GF-D8 (cell line): ENCODE measurements at regions not wholly inside any gene's neighbourhood (a gene's known extent, or its start where the extent isn't known, plus 50 kb on each side); places are given as distances from the start of the nearest gene placed in this dataset.

ENCODE experiments used
- DNase-seq: peaks from one replicate; lab custom pipeline; 2025; lab: John Stamatoyannopoulos, UW

GRCh38 chr12:132393245-132393795, 63.9 kb upstream of the GALNT9 start:
- no peak for DNase-seq

DNA sequence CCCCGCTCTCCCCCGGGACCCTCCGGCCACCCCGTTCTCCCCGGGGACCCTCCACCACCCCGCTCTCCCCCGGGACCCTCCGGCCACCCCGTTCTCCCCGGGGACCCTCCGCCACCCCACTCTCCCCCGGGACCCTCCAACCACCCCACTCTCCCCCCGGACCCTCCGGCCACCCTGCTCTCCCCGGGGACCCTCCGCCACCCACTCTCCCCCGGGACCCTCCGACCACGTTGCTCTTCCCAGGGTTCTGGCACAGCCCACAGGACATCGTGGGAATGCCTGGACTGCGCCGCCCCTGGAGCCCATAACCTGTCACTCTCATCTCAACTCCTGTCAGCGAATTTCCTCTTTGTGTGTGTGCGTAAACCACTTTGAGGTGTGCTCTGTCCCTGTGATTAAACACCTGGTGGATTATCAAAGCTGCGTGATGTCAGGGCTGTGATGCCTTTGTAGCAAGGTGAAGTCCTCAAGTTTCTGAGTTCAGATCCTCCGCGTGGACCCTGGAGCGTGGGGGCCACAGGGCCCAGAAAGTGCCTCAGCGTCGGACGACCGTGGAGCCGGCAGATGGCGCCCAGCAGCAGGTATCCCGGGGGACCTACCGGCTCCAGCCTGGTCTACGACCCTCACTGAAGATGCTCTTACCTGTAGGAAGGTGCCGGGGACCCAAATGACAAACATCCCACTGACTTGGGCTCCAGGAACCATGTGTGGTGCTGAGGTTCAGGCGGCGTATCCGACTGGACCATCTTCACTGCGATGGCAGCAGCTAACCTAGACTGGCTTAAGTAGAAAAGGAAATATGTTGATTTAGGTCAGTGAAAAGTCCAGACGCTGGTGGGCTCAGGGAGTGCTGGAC, 63.2 kb upstream of the GALNT9 start:
- DNase-seq = no peak

DNA sequence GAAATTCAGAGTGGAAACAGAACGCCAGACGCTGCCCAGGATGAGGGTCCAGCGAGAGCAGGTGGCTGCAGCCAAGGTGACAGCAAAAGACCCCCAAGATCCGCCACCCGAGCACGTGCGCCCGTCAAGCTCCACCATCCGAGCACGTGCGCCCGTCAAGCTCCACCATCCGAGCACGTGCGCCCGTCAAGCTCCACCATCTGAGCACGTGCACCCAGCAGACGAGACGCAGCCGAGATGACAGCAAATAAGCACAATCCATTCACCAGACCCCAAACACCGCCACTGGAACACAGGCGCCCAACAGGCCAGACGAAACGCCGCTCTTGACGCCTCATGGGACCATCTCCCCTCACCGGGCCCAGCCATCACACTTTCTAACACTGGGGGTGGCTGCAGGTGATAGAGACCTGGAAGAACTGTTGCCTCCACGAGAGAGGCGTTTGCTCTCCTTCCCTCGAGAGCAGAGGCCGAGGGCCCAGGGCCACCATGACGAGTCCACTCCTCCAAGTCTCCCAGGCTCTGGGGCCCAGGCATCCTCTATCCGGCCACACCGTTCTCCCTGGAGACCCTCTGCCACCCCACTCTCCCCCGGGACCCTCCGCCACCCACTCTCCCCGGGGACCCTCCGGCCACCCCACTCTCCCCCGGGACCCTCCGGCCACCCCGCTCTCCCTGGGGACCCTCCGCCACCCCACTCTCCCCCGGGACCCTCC, 62.1 kb upstream of the GALNT9 start:
- no peak for DNase-seq

DNA sequence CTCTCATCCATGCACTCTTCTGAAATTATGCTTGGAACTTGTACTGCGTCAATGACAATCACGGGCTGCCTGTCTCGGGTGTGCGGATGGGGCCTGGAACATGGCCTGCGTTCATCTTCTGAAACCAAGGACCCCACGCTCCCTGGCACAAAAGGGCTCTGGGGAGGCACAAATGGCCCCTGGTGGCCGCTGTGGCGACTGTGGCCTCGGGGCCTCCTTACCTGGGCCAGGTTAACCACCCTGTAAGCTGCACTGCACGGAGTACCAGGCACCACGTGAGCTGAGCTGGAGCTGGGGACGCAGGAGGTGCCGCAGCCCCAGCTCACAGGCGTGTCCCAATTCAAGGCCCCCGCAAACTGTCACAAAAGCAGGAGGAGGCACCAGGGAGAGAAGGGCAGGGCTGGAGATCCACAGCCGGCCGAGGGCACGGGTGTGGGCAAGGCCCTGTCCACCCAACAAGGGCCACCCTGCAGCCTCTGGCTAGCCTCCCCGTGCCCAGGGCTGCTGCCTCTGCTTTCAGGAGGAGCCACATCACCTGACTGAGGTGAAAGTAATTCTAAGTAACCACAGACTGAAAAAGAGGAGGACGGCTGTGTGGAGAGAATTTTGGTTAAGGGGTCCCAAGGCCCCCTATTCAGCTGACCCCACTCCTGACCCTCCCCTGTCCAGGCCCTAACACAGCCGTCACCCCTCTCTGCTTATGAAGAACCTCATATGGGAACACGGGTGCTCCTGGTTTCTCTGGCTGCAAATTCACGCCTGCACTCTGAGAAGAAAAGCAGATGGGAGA, 61.1 kb upstream of the GALNT9 start:
- no peak for DNase-seq

GRCh38 chr12:132389526-132390286, 60.3 kb upstream of the GALNT9 start:
- DNase-seq = no peak

- no peak for DNase-seq
Measured at GRCh38 chr12:132389026-132389425, 59.6 kb upstream of the GALNT9 start.

- DNase-seq = no peak
Measured at GRCh38 chr12:132388379-132389015, 59.1 kb upstream of the GALNT9 start.

DNA sequence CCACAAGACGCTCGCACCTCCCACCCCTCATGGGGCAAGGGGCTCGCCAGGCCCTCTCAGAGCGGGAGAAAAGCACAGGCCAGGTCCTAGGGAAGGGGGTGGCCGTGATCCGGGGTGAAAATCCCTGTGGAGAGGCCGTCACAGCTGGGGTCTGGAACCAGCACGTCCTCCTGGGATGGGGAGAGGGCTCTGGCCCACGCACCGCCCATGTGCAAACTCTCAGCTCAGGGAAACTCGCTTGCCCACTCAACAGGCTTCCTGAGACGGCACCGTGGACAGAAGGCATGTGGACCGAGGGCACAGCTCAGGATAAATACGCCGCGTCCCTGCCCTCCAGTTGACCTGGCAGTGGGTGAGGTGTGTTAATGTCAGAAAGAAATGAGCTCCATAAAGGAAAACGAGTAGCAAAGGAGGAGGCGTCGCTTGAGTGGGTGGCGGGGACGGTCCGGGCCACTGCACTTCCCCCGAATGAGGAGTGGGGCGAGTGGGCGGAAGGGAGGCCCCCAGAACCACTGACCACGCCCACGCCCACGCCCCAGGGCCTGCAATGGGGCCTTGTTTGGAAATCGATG, 57.6 kb upstream of the GALNT9 start:
- no peak for DNase-seq

DNA sequence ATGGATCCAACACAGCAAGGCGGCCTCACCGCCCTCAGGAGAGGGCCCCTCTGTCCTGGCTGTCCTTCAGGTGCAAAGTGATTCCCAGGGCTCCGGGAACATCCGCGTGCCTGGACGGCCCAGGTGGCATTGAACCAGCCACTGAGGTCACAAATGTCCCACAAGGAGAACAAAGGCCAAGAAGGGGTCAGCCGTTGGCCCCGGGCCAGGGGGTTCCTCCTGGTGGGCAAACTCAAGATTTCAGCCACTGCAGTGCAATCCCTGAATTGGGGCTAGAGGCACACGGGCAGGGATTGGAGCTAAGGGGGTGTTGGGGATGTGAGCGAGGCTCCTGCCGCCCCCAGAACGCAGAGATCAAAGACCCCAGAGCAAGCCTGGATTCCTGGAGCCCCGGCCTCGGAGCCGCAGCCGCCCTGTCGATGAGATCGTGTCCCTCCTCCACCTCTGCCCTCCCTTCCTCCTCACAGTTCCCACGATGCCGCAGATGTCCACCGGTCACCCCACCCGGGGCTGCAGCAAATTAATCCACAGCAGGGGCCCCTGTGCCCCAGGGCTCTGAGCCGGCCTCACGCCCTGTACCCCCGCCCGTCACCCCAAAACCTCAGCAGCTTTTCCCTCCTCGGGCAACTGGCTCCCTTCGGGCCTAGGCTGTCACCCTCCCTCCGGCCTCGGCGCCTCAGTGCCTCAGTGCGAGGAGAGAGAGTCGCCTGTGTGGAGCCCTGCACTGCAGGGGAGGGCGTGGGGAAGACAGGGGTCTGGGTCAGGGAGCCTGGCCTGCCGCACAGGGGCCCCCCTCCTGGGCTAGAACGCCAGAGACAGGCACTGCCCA, 56.7 kb upstream of the GALNT9 start:
- DNase-seq = no peak

DNA sequence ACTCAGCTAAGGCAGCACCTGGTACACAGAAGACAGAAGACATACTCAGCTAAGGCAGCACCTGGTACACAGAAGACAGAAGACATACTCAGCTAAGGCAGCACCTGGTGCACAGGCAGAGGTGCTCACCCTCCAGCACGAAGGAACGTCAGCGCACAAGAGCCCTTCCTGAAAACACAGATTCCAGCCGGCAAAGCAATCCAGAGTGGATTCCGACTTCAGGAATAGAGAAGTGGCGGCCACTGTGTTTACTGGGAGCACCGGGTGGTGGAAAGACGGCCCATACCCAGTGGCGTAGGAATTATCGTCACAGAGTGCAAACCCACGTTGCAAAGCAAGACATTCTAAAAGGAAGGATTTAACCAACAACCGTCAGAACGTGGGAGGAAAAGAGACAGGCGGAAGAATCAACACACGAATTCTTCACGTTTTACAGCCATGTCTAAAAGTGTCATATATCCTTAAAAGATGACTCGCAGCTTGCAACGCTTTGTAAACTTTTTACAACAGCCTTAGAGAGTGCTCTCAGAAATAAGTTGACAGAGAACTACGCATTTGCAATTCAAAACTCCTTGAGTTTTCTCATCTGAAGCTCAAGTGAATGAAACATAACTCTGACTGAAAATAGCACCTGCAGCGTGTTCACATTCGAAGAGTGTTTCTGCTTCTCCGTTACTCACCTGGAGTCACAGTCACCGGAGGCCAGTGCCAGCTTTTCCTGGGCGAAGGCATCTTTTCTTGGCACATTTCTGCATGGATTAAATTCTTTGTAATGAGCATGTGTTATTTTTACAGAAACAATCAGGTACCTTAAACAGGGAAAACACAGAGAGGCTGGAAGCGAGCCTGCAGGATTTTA, 55.8 kb upstream of the GALNT9 start:
- DNase-seq = no peak

DNA sequence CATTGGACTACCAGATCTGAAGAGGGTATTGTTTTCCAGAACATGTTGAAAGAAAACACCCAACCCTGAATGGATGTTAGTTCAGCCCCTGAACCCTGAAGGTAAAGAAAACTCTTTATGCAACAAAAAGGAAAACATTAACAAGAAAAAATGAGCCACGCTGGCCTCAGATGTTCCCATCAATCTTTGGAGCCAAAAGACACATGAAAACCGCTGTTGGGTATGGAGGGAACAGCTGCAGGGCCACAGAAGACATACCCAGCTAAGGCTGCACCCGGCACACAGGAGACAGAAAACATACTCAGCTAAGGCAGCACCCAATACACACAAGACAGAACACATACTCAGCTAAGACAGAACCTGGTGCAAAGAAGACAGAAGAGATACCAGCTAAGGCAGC, 51.3 kb upstream of the GALNT9 start:
- DNase-seq = no peak

DNA sequence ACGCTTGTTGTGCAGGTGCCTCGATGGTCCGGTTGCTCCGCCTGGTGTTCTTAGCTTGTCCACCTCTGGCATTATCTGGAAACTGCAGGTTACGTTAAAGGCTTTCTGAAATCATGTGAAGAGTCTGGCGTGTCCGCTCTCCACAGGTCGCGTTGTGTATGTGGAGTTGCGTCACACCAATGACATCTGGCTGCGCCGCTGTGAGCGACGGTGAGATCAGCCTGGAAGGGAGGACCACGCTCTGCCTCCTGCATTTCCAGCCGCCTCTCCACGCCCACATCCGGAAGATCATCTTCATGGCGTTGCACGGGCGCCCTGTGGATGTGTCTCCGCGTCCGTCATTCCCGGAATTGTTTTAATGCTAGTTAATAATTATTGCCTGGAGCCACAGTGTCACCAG, 50.6 kb upstream of the GALNT9 start:
- no peak for DNase-seq

- DNase-seq = no peak
Measured at GRCh38 chr12:132379576-132379975, 50.2 kb upstream of the GALNT9 start.
